ENCODE measurements at regions not wholly inside any gene's neighbourhood (a gene's known extent, or its start where the extent isn't known, plus 50 kb on each side); places are given as distances from the start of the nearest gene placed in this dataset.

DNA sequence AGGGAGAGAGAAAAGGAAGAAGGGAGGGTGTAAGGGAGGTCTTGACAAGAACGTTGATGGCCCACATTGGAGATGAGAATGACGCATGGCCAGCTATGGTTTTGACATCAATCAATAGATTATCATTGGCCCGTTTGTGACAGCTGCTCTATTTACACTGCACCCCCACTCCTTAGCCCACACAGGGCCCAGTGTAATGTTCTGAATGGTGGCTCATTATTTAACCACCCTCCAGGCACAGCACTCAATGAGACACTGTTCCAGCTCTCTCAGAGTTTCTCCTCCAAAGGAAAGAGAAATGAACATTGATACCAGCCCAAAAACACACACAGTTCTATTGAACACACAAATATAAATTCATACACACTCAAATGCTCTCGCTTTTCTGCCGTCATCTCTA lies 173.0 kb upstream of the IPO5 start:
- Histone ChIP-seq H3K4me3 (no peak overlapping the region), H3K27me3 (no peaks in the 10 kb centered on the region), H3K27ac (no peak overlapping the region), H3K36me3 (no peaks in the 10 kb centered on the region), H3K4me1 (no peaks in the 10 kb centered on the region), H3K9me3 (no peaks in the 10 kb centered on the region)
- intact Hi-C loops (cut with DNase I) = no loop called here
- TF ChIP-seq POLR2A (IDR thresholded peaks at IDR 0.05) (no peak), POLR2AphosphoS5 (IDR thresholded peaks at IDR 0.05; ENCODE audit: insufficient read depth in 1 of 2, low read depth in 1 of 2) (no peak), CTCF (IDR thresholded peaks at IDR 0.05) (no peak)
- DNase-seq (ENCODE audit: extremely low spot score in 2 of 2) = no peak

DNA sequence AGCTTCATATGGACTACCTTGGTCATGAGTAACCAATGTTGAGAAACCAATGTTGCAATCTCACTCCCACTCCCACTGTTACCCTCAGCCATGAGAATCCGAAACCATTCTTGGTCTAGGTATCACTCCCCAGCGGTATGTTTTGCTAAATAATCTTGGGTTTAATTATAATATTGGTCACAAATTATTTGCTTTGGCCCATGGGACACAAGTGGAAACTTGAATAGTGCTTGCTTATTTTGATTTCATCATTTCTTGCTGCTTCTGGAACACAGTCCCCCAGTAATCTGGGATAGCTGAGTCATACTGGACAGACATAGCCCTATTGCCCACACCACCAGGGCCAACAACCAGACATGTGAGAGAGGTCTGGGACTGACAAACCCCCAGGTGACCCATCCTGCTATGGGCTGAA lies 171.6 kb upstream of the IPO5 start:
- H3K4me3 ChIP-seq = no peak overlapping the region
- no peaks in the 10 kb centered on the region for H3K27me3 ChIP-seq
- no peaks in the 10 kb centered on the region for H3K9me3 ChIP-seq
- no peak for TF ChIP-seq POLR2A (IDR thresholded peaks at IDR 0.05)
- no peak for TF ChIP-seq POLR2AphosphoS5 (IDR thresholded peaks at IDR 0.05; ENCODE audit: insufficient read depth in 1 of 2, low read depth in 1 of 2)
- no peak for TF ChIP-seq CTCF (IDR thresholded peaks at IDR 0.05)
- no peaks in the 10 kb centered on the region for H3K36me3 ChIP-seq
- no peak for DNase-seq (ENCODE audit: extremely low spot score in 2 of 2)
- H3K27ac ChIP-seq = no peak overlapping the region
- H3K4me1 ChIP-seq = no peaks in the 10 kb centered on the region
- intact Hi-C loops (cut with DNase I) = no loop called here

GRCh38 chr13:97786510-97786909 lies 167.0 kb upstream of the IPO5 start:
- H3K9me3 ChIP-seq = no peaks in the 10 kb centered on the region
- intact Hi-C loops (cut with DNase I) = no loop called here
- no peaks in the 10 kb centered on the region for H3K36me3 ChIP-seq
- no peaks in the 10 kb centered on the region for H3K27me3 ChIP-seq
- DNase-seq (ENCODE audit: extremely low spot score in 2 of 2) = no peak
- H3K4me1 ChIP-seq = no peaks in the 10 kb centered on the region
- H3K27ac ChIP-seq = no peak overlapping the region
- no peak overlapping the region for H3K4me3 ChIP-seq
- TF ChIP-seq POLR2AphosphoS5 (IDR thresholded peaks at IDR 0.05; ENCODE audit: insufficient read depth in 1 of 2, low read depth in 1 of 2) = no peak
- no peak for TF ChIP-seq CTCF (IDR thresholded peaks at IDR 0.05)
- TF ChIP-seq POLR2A (IDR thresholded peaks at IDR 0.05) = no peak

- DNase-seq (ENCODE audit: extremely low spot score in 2 of 2) = no peak
- H3K4me3 ChIP-seq = no peak overlapping the region
- H3K27me3 ChIP-seq = no peaks in the 10 kb centered on the region
- H3K9me3 ChIP-seq = no peaks in the 10 kb centered on the region
- H3K36me3 ChIP-seq = no peaks in the 10 kb centered on the region
- intact Hi-C loops (cut with DNase I) = no loop called here
- H3K27ac ChIP-seq = no peak overlapping the region
- no peak for TF ChIP-seq POLR2AphosphoS5 (IDR thresholded peaks at IDR 0.05; ENCODE audit: insufficient read depth in 1 of 2, low read depth in 1 of 2)
- H3K4me1 ChIP-seq = no peaks in the 10 kb centered on the region
Observed at GRCh38 chr13:97797553-97797952, 155.9 kb upstream of the IPO5 start.

DNA sequence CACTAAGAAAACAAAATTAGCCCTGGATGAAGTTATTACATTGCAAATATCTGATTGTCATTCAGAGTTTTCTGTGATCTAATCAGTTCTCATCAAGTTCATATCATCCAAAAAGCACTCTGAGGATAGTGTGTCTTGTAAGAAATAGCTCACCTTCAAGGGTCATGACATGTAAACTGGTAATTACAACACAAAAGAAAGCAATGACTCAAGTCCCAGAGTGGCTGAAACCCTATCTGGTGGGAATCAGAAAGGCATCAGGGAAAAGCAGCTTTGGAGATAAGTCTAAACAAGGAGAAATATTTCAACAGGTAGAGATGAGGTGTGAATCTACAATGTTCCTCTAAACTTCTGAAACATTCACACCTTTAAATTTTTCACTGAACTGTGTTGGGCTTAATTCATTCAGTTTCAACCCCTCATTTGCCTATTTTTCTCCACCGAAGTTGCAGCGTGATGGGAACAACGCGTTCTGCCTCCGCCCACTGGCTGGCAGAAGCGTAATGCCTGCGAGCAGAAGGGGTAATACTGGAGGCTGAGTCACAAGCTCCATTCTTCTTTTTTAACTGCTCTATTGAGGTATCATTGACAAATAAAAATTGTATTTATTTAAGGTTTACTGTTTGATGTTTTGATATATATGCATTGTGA lies 155.2 kb upstream of the IPO5 start:
- Histone ChIP-seq H3K36me3 (no peaks in the 10 kb centered on the region), H3K4me3 (no peak overlapping the region), H3K27me3 (no peaks in the 10 kb centered on the region), H3K9me3 (no peaks in the 10 kb centered on the region), H3K27ac (no peak overlapping the region), H3K4me1 (no peaks in the 10 kb centered on the region)
- TF ChIP-seq CTCF (IDR thresholded peaks at IDR 0.05) = no peak
- intact Hi-C loops (cut with DNase I) = no loop called here
- no peak for DNase-seq (ENCODE audit: extremely low spot score in 2 of 2)

Data from vagina (tissue), 2 donors.